SU-DHL-6 (cell line): ENCODE measurements at regions not wholly inside any gene's neighbourhood (a gene's known extent, or its start where the extent isn't known, plus 50 kb on each side); places are given as distances from the start of the nearest gene placed in this dataset.

Experiments
- H2AFZ ChIP-seq: fragments of 200-600 bp; sonication (generic); 2 replicates; pipeline ENCODE4 v1.6.1; 2014; ENCODE audit warnings: low read depth, mild to moderate bottlenecking, moderate library complexity, mixed read lengths, antibody characterized with exemption, low read length; ENCODE audit not compliant: severe bottlenecking
- H3F3A ChIP-seq: fragments of 200-600 bp; shearing (Covaris generic); 2 replicates; pipeline ENCODE4 v1.6.0; 2016; ENCODE audit warnings: antibody characterized with exemption, mild to moderate bottlenecking; ENCODE audit not compliant: insufficient read depth
- H3K27ac ChIP-seq: fragments of 200-600 bp; sonication (generic); 2 replicates; pipeline ENCODE4 v1.5.1; 2016; ENCODE audit warnings: low read depth, mild to moderate bottlenecking, low read length, moderate library complexity, mixed read lengths
- H3K27me3 ChIP-seq: fragments of 200-600 bp; sonication (generic), shearing (Covaris generic); 2 replicates; pipeline ENCODE4 v1.6.0; 2014; ENCODE audit warnings: mild to moderate bottlenecking, low read length
- H3K36me3 ChIP-seq: fragments of 200-600 bp; sonication (generic); 2 replicates; pipeline ENCODE4 v1.6.1; 2014; ENCODE audit warnings: mild to moderate bottlenecking, low read length, mixed read lengths
- H3K4me2 ChIP-seq: fragments of 300-600, 200-600 bp; shearing (Covaris generic), sonication (generic); 2 replicates; pipeline ENCODE4 v1.6.0; 2014; ENCODE audit warnings: low read length, low read depth, mild to moderate bottlenecking; ENCODE audit not compliant: poor library complexity, severe bottlenecking
- H3K4me3 ChIP-seq: fragments of 200-600 bp; sonication (generic); 2 replicates; pipeline ENCODE4 v1.5.1; 2014; ENCODE audit warnings: antibody characterized with exemption, low read length, mild to moderate bottlenecking, mixed read lengths; ENCODE audit not compliant: insufficient read depth, poor library complexity, severe bottlenecking
- H3K79me2 ChIP-seq: fragments of 200-600 bp; sonication (generic); 2 replicates; pipeline ENCODE4 v1.6.1; 2014; ENCODE audit warnings: mild to moderate bottlenecking, low read length, moderate library complexity; ENCODE audit not compliant: insufficient read depth
- H3K9ac ChIP-seq: fragments of 200-600 bp; sonication (generic); 2 replicates; pipeline ENCODE4 v1.7.0; 2014; ENCODE audit warnings: mild to moderate bottlenecking, low read length
- H3K9me2 ChIP-seq: fragments of 200-600 bp; sonication (generic); replicated peaks from 2 replicates; pipeline ENCODE4 v1.6.1; 2014; ENCODE audit warnings: low read length; ENCODE audit not compliant: insufficient read depth
- H3K9me3 ChIP-seq: fragments of 200-600 bp; sonication (generic); 2 replicates; pipeline ENCODE4 v1.6.1; 2014; ENCODE audit warnings: low read length, mixed read lengths; ENCODE audit not compliant: insufficient read depth
- H4K20me1 ChIP-seq: fragments of 200-600 bp; sonication (generic); 2 replicates; pipeline ENCODE4 v1.6.1; 2014; ENCODE audit warnings: low read depth, mild to moderate bottlenecking, antibody characterized with exemption, low read length, moderate library complexity, mixed read lengths
- EZH2phosphoT487 ChIP-seq: fragments of 200-600 bp; sonication (generic), shearing (Covaris generic); conservative IDR thresholded peaks from 2 replicates; pipeline ENCODE4 v1.6.1; 2018; ENCODE audit warnings: mild to moderate bottlenecking, antibody characterized with exemption, low read length, moderate library complexity, mixed read lengths
- TF ChIP-seq, protein P1 (sequence below): fragments of 200-600 bp; sonication (generic); IDR thresholded peaks from one replicate; pipeline ENCODE4 v1.5.1; 2017; ENCODE audit warnings: antibody characterized with exemption, mild to moderate bottlenecking, low read length, moderate library complexity; ENCODE audit not compliant: insufficient read depth, poor library complexity, severe bottlenecking

DNA sequence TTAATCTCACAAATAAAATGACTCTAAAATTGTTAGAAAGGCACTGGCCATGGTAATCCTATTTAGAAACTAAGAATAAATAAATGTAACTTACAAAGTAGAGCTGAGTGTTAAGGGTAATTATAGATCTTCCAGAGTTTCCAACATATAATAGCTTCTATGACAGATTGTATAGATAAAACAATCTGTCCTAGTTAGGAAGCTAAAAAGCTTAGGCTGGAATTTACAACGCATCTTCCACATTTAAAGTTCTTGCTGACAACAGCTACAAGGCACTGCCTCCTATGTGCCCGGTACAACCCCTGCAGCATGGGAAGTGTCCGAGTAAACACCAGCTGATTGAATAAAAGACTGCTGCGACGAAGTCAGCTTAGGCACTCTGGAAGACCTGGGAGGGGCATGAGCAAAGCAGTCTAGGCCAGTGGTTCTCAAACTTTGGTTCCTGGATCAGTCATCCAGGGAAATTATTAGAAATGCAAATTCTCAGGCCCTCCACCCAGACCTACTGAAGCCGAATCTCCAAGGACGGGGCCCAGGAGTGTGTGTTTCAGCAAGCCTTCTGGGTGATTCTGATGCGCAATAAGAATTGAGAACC lies 635.6 kb upstream of the TBX3 start:
- Histone ChIP-seq H3K4me2 (no peak overlapping the region), H3K36me3 (no peaks in the 10 kb centered on the region), H3K27me3 (no peaks in the 10 kb centered on the region), H3K27ac (no peak overlapping the region), H3K9ac (no peak overlapping the region), H2AFZ (no peak overlapping the region), H3K9me3 (no peaks in the 10 kb centered on the region), H4K20me1 (no peaks in the 10 kb centered on the region), H3K79me2 (no peaks in the 10 kb centered on the region), H3F3A (no peaks in the 10 kb centered on the region), H3K4me3 (no peak overlapping the region), H3K9me2 (no peaks in the 10 kb centered on the region)
- TF ChIP-seq, protein P1, sequence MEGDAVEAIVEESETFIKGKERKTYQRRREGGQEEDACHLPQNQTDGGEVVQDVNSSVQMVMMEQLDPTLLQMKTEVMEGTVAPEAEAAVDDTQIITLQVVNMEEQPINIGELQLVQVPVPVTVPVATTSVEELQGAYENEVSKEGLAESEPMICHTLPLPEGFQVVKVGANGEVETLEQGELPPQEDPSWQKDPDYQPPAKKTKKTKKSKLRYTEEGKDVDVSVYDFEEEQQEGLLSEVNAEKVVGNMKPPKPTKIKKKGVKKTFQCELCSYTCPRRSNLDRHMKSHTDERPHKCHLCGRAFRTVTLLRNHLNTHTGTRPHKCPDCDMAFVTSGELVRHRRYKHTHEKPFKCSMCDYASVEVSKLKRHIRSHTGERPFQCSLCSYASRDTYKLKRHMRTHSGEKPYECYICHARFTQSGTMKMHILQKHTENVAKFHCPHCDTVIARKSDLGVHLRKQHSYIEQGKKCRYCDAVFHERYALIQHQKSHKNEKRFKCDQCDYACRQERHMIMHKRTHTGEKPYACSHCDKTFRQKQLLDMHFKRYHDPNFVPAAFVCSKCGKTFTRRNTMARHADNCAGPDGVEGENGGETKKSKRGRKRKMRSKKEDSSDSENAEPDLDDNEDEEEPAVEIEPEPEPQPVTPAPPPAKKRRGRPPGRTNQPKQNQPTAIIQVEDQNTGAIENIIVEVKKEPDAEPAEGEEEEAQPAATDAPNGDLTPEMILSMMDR, result no peak
- no peak for TF ChIP-seq EZH2phosphoT487

DNA sequence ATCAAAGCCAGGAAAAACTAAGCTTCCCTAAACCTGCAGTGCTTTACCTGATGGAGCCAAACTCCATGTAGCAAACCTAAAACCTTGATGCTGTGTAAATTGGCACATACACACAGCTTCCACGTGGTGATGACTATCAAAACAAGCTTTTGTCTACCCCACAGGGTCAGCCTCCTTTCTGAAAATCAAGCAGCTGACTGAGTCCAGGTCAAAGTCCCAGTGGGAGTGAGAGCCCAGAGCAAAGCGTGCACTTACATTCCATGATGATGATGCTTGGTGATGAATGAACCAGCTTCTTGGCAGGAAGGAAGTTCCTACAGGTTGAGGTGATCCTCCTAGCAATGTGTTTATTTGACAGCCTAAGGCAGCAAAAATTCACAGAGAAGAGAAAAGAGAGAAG lies 630.0 kb upstream of the TBX3 start:
- H3K27ac ChIP-seq, result no peak overlapping the region
- no peak for TF ChIP-seq EZH2phosphoT487
- TF ChIP-seq, protein P1, result no peak
- H4K20me1 ChIP-seq, result no peaks in the 10 kb centered on the region

GRCh38 chr12:115312901-115313300 lies 628.9 kb upstream of the TBX3 start:
- Histone ChIP-seq H3K4me3 (no peak overlapping the region), H3K4me2 (no peak overlapping the region), H4K20me1 (no peaks in the 10 kb centered on the region), H3K36me3 (no peaks in the 10 kb centered on the region), H3K9me2 (no peaks in the 10 kb centered on the region), H3F3A (no peaks in the 10 kb centered on the region), H3K27me3 (no peaks in the 10 kb centered on the region), H3K9me3 (no peaks in the 10 kb centered on the region), H3K27ac (no peak overlapping the region), H3K79me2 (no peaks in the 10 kb centered on the region), H2AFZ (no peak overlapping the region), H3K9ac (no peak overlapping the region)
- no peak for TF ChIP-seq EZH2phosphoT487
- TF ChIP-seq, protein P1, result no peak

More for the DNA sequence above, 630.0 kb upstream of the TBX3 start:
- no peaks in the 10 kb centered on the region for H3F3A ChIP-seq
- no peak overlapping the region for H2AFZ ChIP-seq
- no peaks in the 10 kb centered on the region for H3K9me2 ChIP-seq
- no peaks in the 10 kb centered on the region for H3K9me3 ChIP-seq
- H3K79me2 ChIP-seq, result no peaks in the 10 kb centered on the region
- H3K36me3 ChIP-seq, result no peaks in the 10 kb centered on the region
- no peak overlapping the region for H3K9ac ChIP-seq
- H3K4me2 ChIP-seq, result no peak overlapping the region
- no peaks in the 10 kb centered on the region for H3K27me3 ChIP-seq
- H3K4me3 ChIP-seq, result no peak overlapping the region
